COR-L47 (cell line): ENCODE measurements at regions not wholly inside any gene's neighbourhood (a gene's known extent, or its start where the extent isn't known, plus 50 kb on each side); places are given as distances from the start of the nearest gene placed in this dataset.
"Not testable (repeated sequence)": the region's sequence is repeated elsewhere in the genome, so short reads cannot be mapped to it uniquely, and the experiment has no call there.

ENCODE experiments used
- DNase-seq: peaks from one replicate; lab custom pipeline; 2025; lab: John Stamatoyannopoulos, UW

DNA sequence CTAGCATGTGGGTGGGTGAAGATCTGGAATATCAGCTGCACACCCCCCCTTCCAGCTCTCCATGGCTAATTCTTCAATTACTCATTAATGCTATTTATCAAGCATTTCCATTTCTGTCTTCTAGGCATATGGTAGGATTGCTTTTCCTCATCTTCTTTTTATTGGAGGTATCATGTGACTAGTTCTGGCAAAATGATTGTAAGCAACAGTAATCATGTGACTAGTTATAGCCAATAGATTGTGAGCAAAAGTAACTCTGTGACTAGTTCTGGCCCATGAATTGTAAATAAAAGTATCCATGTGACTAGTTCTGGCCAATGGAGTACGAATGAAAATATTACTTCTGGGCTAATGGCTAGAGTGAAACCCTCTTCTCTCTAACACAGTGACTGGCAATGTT lies 107.0 kb upstream of the TMEM132E start:
- DNase-seq = no peak

DNA sequence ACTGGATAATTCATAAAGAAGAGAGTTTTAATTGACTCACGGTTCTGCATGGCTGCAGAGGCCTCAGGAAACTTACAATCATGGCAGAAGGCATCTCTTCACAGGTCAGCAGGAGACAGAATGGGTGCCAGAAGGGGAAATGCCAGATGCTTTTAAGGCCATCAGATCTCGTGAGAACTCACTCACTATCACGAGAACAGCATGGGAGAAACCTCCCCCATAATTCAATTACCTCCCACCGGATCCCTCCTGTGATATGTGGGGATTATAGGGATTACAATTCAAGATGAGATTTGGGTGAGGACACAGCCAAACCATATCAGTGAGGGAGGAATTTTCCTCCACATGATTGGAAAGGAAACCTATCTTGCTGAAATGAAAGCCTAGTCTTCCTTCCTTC lies 108.1 kb upstream of the TMEM132E start:
- not testable (repeated sequence) for DNase-seq

DNA sequence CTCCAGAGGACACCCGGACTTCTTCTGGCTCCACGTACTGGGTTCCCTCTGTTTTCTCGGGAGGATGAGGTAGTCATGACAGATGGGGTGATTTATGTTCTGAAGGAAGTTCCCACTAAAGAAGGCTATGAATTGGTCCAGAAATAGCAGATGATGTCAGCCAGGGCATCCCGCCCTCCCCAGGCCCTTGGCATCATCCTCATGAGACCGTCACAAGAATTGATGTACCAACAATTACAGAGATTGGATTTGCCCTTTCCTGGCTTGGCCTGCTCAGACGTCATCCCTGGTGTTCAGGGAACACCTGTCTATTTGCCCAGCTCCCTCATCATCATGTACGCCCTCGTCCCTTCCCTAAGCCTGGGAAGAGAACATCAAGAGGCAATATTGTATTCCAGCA lies 102.8 kb upstream of the CCL1 start:
- no peak for DNase-seq

DNA sequence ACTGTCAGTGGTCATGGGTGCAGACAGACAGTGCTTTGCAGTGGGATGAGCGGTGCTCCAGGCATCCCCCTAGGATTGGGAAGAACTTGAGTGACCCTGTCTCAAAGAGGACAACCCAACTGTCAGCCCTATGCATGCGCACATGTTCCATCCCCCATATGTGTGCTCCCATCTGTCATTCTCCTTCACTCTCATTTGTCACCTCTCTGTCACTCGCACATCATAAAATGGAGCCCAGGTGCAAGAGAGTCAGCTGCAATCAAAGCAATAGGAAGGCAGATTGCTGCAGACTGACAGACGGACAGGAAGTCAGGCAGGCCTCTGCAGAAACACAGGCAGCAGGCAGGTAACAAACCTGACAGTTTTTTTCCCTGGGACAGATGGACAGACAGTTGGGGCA lies 101.8 kb upstream of the CCL1 start:
- no peak for DNase-seq

DNA sequence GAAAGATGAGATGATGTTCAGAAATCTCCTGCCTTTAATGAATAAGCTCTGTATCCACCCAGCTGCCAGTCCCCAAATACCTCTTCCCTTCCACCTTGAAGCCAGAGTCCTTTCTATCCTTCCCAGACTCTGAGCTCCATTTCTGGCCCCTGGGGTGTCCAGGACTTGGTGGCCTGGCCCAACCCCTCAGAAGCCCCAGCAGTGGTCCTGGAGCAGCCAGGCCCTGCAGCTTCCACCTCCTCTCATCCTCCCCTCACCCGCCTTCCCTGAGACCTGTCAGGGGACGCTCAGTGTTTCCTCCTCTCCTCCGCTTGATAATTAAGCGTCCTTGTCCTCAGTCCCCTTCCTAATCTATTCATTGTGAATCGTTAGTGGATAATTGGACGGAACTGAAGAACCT lies 95.2 kb upstream of the CCL1 start:
- DNase-seq = no peak

DNA sequence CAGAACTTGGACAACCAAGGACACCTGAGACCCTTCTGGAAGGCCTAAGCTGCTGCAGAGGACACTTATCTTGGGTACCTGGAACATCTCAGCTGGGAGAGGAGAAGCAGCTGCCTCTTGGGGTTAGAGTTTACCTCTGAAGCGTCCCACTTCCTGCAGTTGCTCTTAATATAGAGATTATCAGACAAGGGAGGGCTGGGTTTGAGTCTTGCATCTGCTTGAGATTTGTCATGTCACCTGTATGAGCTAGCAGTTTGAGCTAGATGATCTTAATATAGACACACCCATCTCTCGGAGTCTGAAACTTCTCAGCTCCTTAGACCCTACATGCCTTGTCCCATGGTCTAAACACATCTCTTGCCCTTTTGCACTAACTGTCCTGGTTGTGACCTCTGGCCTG lies 93.1 kb upstream of the CCL1 start:
- no peak for DNase-seq

DNA sequence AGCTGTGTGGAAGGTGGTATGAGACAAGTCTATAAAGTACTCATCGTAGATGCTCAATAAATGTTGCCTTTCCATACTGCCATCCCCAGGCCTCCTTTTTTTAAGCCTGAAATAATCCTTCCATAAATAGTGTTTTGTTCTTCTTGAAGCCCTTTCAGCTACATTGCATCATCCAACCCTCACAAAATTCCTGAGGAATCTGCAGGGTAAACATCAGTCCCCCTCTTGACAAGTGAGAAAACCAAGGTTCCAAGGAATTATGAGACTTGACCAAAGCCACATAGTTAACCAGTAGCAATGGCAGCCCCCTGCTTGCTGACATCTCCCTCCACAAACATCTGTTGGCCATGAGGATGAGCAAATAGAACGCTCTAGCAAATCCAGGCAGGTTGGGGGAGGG lies 89.7 kb upstream of the CCL1 start:
- DNase-seq = no peak

DNA sequence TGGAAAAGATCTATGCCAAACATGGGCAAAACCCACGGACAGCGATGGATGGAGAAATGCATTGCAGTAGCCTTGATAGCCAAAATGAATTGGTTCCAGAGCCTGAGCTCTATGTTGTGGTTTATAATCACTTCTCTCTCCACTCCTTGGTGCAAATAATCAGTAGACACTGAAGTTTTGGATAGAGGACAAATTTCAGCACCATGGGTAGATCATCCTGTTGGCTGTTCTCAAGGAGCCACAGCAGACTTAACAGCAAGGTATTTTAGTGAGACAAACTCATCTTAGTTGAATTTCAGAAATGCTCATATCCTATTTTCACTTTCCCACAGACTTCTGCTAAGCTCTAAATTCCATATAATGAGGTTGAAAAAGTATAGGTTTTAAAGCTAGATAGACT lies 88.3 kb upstream of the CCL1 start:
- DNase-seq = no peak

DNA sequence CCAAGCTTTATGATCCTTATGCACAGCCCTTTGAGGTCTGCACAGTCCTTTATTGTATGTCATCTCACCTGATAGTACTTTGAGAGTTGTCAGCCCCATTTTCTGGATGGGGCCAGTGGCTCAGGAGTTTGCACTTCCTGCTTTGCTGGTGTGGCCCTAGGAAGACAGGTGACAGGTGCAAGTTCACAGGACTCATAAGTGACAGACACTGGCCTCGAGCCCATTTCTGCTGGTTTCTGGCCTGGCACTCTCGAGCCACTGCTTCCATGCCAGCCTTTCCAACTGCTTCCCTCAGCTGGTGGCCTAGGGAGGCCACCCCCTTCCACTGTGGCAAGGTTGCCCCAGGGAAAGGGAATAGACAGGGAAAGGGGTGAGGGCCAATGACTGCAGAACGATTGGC lies 84.4 kb upstream of the CCL1 start:
- no peak for DNase-seq

DNA sequence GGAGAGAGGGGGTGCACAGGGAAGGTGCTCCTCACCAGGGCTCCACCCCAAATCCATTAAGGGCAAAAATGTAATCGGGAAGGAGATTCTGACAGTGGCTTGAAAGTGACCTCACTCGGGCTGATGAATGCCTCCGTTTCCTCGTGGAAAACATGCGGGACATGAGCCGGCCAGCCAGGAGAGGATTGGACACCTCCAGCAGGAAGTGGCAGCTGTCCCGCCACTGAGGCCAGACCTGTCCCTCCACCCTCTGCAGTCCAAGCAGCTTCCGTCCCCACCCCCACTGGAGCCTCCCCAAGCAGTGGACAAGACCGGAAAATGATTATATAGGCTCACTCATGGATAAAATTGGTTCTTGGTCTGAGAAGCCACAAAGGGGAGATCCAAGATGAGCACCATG lies 82.1 kb upstream of the CCL1 start:
- no peak for DNase-seq

DNA sequence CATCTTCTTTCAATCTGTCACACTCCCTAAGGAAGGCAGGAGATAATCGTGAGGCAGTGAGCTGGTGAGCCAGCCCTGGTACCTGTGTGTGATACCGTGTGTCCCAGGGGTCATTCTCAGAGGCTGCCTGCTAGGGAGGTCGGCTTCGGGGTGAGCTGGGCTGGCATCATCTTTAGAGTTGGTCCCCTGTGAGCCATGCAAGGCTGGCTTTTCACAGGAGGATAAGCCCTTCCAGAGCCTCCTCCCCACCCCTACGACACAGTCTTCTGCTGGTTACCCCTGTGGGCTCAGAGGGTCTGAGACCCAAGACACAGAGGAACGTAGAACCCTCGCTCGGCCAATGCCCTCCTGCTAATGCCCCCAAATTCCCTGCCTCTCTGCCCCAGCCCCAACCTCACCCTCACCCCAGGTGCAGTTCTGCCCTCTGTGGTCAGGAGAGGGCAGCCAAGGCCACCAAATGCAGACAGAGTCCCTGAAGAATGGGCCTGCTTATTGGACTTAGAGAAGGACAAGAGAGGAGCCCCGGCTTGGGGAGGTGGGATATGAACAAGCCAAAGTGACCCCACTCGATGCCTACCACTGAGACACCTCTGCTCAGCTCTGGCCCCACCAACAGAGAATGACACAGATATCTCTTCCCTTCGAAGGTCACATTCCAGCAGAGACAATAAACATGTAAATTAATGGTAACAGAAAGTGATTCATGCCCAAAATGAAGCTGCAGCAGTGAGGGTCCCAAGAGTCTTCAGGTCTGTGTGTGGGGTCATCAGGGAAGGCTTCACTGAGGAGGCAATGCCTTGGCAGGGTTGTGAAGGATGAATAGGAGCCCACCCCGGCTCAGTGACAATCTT lies 80.8 kb upstream of the CCL1 start:
- DNase-seq = no peak

DNA sequence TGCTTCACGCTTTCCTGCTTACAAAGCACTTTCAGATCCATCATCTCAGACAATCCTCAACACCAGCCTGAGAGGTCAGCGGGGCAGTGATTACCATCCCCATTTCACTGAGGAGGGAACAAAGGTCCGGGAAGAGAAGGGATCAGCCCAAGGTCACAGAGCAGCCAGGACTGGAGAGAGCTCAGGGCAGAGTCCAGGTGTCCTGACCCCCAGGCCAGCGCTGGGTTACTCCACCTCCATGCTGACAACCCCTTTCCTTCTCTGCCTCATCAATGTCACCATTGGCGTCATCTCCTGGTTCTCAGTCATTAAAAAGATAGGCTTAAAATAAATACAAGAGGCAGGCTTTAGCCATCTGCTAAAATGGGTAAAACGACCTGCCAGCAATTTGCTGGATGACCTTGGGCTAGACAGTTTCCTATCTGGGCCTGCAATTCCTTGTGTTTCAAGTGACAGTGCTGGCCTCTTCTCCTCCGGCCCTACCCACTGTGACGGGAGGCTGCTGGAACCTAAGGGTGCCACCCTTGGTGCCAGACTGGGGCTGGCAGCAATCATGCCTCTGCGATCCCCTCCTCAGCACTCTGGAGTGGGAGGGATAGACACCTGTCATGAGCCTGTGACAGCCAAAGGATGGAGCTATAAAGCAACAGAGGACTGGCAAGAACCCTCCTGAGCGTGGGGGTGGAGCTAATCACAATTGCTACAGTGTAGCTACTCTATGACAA lies 79.5 kb upstream of the CCL1 start:
- DNase-seq = no peak

DNA sequence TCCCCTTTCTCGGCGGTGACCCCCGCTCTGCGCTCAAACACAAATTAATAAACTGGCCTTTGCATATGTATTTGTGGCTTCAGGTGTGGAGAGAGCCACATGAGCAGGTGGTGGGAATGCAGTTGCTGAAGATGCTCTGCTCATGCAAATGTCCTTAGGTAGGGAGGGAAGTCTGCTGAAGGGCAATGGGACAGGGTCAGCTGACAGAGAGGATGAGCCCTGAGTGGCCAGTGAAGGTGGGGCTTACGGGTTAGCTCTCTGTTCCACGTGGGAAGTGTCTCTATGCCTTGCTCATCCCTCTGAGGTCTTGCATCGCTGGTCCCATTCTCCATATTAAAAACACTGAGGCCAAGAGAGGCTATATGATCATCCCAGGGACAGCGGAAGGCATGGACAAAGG lies 74.2 kb upstream of the CCL1 start:
- DNase-seq = no peak

DNA sequence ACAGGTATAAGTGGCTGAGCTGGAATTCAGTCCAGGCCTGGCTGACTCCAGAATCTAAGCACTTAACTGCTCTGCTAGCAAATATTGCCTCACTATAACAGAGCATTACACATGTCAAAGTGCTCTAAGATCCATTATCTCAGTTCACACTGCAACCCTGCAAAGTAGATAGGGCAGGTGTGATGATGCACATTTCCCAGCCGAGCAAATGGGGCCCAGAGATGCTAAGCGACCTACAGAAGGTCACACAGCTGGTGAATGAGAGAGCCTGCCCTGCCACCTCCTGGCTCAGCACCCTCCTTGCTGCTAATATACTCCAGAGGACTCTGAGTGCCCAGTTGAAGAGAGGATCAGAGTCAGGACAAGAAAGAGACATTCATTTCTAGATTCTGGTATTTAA lies 73.6 kb upstream of the CCL1 start:
- no peak for DNase-seq

DNA sequence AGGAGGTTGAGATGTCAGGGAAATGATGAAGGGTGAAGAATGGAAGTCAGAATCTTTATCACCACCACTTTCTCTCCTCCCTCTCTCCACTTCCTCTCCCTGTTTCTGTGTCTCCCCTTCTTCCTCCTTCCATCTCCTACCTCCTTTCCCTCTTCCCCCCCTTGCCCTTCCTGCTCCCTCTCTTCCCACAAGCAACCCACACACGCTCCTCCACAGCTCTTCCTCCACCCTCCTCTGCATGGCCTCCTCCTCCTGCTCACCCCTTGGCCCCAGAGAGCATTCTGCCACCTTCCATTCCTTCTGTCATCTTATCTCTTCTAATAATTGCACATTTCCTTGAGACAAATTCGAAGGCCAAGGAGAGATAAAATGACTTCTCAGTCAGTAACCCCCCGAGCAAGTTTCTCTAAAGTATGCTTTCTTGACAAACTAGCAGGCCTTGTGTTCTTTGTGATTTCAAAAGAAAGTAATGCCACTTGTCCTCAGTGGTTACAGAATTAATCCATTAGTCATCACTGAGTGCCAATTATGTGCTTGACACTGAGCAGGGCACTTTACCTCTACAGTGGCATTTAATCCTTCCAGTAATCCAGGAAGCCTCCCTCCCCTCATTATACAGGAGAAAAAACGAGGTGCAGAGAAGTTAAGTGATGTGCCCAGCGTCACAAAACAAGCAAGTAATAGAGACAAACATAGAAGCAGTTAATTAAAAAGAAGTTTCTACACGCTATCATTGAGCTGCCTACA lies 72.3 kb upstream of the CCL1 start:
- no peak for DNase-seq

DNA sequence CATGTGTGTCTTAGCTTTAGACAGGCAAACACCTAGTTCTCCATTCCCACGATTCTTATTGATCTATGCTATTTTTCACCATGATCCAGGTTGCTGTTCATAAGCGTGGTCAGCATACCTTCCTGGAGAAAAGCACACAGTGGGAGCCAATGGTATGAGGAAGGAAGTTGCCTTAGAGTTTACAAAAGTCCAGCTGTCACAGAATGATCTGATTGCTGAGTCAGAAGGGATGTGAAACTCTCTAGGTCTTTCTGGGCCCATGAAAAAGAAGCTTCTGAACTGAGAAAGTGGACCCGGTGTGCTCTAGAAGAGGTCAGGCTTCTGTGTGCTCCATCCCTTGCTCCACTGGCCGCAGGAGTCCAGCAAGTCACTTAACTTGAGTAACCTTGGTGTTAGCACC lies 71.0 kb upstream of the CCL1 start:
- DNase-seq = no peak

DNA sequence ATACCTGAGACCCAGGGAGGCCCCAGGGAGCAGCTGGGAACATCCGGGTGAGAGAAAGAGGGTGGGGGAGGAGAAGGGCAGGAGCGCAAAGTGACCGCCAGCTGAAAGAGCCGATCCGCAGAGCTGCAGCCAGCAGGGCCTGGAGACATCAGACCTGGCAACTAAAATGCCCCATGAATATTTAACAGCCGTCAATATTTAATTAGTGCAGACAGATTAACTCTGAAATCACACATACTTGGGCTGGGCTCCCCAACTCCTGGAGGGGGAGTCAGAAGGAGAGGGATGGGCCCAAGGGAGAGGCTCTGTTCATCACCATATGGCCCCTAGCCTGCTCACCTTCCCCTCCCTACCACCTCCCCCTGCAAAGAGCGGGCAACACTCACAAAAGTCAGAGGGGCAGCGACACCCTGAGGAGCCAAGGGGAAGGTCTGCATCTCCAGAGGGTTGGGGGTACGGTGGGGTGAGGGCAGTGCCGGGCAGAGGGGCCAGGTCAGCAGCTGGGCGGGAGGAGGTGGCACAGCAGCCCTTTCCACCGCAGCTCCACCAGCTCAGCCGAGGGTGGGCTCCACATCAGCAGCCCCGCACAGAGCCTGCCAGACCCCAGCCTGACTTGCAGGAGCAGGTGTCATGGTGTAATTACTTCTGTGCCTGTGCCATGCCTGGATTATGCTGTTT lies 61.9 kb upstream of the CCL1 start:
- DNase-seq = no peak

DNA sequence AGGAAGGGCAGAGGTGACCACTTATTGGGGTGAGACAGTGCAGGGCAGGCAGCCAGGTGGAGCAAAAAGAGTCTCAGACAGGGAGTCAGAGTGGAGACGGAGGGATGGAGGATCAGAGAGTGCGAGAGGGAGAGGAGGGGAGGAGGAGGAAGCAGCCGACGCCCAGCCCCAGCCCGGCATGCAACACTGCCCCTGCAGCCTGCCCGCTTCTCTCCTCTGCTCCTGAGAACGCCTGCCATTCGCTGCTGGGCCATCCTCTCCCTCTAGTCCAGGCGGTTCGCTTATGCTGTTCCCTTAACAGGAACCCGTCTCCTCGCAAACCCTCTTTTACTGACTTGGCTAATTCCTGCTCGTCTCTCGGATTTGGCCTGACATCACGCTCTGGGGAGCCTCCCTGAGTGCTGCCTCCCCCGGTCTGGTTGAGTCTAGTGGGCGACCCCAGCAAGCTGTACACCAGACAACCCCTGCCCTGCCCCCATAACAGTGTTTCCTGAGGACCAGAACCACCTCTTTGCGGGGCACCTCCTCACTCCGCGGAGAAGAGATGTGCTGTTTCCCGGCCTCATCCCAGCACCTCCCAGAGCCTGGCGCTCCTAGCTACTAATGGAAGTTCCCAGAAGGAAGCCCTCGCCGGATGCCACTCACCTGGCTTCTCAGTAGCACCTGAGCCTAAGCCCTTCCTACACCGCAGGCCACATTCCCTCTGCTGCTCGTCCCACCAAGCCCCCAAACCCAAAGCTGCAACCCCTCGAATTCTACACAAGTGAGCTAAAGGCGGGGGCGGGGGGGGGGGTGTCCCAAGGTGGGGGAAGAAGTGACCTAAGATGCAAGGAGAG lies 61.2 kb upstream of the CCL1 start:
- no peak for DNase-seq

DNA sequence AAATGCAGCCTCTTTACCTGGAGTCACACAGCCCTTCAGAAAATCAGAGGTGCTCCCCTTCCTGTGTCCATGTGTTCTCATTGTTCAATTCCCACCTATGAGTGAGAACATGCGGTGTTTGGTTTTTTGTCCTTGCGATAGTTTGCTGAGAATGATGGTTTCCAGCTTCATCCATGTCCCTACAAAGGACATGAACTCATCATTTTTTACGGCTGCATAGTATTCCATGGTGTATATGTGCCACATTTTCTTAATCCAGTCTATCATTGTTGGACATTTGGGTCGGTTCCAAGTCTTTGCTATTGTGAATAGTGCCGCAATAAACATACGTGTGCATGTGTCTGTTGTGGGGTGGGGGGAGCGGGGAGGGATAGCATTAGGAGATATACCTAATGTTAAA lies 60.3 kb upstream of the CCL1 start:
- not testable (repeated sequence) for DNase-seq

DNA sequence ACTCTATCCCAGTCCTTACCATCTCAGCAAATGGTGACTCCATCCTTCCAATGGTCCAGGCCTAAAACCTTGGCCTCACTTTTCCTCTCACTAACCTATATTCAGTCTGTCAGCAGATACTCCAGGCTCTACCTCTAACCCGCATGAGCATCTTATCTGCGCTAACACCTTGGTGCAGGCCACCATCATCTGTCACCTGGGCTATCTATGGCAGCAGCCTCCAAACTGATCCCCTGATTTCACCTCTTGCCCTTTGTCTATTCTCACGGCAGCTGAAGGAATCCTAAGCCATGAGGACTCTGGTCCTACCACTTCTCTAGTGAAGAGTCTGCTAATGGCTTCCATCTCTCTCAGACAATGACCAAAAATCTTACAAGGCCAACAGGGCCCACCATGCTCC lies 57.9 kb upstream of the CCL1 start:
- no peak for DNase-seq

DNA sequence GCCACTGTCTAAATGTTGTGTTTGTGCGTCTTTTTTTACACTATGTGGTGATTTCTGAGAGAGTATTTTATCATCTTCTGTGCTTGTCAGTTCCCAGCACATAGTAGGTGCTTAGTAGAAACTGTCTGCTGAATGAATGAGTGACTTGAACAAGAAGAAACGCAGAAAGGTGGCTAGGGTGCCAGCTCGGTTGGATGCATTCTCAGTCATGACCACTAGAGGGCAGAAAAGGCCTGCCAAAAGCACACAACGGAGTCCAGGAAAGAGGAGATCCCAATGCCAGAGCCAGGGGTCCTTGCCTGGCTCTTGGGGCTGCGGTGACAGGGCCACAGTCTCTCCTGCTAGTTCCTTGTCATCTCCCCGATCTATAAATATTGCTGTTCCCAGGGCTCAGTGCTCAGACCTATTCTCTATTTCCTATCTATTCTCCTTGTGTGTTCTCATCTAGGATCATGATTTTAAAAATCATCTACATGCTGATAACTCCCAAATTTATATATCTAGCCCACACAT lies 57.3 kb upstream of the CCL1 start:
- DNase-seq = no peak
